ENCODE measurements at regions not wholly inside any gene's neighbourhood (a gene's known extent, or its start where the extent isn't known, plus 50 kb on each side); places are given as distances from the start of the nearest gene placed in this dataset.

DNA sequence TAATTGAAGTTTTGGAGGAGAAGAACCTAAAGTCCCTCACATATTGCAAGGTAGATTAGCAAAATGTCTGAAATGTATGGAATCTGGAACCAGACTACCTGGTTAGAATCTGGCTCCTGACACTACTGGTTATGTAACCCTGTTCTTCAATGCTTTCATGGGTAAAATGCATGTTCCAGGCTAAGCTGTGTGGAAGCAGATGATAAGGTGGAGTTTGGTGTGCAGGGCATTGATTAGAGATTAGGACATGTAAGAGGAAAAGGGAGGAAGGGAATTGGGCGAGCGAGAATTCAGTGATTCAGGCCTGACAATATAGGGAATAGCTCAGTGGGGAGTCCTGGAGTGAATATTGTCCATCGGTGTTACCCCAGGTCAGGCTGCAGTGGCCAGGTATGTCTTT is 165.8 kb upstream of the SFRP2 start:
- TF ChIP-seq, protein P1, sequence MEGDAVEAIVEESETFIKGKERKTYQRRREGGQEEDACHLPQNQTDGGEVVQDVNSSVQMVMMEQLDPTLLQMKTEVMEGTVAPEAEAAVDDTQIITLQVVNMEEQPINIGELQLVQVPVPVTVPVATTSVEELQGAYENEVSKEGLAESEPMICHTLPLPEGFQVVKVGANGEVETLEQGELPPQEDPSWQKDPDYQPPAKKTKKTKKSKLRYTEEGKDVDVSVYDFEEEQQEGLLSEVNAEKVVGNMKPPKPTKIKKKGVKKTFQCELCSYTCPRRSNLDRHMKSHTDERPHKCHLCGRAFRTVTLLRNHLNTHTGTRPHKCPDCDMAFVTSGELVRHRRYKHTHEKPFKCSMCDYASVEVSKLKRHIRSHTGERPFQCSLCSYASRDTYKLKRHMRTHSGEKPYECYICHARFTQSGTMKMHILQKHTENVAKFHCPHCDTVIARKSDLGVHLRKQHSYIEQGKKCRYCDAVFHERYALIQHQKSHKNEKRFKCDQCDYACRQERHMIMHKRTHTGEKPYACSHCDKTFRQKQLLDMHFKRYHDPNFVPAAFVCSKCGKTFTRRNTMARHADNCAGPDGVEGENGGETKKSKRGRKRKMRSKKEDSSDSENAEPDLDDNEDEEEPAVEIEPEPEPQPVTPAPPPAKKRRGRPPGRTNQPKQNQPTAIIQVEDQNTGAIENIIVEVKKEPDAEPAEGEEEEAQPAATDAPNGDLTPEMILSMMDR (IDR thresholded peaks at IDR 0.05) = no peak
- no peak for TF ChIP-seq POLR2A (IDR thresholded peaks at IDR 0.05)
